Fibroblast of upper back skin (primary cell): ENCODE measurements at regions not wholly inside any gene's neighbourhood (a gene's known extent, or its start where the extent isn't known, plus 50 kb on each side); places are given as distances from the start of the nearest gene placed in this dataset.
"Not testable (repeated sequence)": the region's sequence is repeated elsewhere in the genome, so short reads cannot be mapped to it uniquely, and the experiment has no call there.

ENCODE experiments used
- DNase-seq: peaks from one replicate; pipeline ENCODE4 v3.0.0-alpha.2; 2013

DNA sequence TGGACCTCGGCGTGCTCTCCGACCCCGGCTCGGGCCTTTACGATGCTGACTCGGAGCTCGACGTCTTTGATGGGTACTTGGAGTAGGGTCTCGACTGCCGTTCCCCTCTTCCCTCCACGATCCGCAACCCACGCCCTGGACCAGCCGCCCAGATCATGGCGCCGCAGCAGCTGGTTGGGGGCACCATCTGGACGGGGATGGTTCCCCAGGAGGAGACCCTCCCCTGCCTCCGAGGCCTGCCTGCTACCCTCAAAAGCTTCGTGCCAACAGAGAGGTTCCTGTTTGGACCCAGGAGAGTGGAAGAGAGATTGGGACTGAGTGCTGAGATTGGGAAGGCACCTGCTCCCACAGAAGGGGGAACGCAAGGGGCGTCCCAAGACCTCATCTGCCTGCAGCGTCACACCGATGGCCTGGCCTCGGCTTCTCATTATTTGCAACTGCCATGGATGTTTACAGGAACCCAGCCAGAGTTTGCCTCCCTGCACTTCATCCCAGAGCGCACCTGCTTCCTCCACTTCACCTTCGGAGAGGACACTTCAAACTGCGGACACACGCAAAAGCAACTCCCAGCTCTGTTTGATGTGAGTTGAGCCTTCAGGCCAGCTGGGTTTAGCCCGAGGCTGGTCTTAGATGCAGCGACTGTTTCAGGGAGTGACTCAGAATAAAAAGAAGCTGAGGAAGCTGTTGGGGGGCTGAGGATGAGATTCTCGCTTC is 58.9 kb downstream of the GOLGA6L7 start:
- not testable (repeated sequence) for DNase-seq

DNA sequence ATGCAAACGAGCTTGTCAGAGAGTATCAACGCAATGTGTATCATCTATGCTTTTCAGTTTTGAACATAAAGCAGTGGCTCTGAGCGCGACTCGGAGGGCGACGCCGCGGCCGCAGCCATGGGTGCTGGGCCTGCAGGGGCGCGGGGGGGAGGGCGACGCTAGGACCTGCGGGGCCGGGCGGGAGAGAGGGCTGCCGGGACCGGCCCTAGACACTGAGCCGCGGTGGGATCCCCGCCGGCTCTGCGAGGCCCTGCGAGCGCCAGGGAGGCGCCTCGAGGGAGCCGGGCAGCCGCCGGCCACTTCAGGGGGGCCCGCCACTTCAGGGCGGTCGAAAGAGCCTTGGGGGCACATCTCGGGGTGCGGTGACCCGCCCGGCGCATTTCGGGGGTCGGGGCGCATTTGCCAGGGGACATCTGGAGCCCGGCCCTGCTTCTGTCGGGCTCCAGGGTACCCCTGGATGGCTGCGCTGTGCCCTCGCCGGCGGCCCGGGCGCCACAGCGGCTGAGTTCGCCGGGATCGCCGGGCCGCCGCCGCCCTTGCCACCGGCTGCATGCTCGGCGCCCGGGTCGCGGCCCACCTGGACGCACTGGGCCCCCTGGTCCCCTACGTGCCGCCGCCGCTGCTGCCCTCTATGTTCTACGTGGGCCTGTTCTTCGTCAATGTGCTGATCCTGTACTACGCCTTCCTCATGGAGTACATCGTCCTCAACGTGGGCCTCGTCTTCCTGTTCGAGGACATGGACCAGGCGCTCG is 59.6 kb downstream of the GOLGA6L7 start:
- DNase-seq, result not testable (repeated sequence)

DNA sequence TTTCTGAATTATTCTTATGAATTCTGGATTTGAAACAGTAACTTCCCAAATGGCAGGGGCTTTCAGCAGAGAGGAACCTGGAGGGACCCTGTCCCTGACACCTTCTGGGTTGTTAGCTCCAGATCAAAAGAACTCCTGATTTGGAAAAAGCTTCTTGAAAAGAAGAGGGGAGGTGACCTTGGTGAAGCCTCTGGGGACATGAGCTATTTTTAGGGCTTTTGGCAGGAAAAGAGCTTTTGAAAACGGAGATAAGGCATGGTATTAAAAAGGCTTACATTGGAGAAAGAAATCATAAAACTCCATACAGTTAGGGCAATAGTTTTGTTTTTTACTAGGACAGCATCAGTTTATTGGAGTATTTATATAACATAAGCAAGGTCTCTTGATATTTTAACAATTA is 60.3 kb downstream of the GOLGA6L7 start:
- DNase-seq, result not testable (repeated sequence)

DNA sequence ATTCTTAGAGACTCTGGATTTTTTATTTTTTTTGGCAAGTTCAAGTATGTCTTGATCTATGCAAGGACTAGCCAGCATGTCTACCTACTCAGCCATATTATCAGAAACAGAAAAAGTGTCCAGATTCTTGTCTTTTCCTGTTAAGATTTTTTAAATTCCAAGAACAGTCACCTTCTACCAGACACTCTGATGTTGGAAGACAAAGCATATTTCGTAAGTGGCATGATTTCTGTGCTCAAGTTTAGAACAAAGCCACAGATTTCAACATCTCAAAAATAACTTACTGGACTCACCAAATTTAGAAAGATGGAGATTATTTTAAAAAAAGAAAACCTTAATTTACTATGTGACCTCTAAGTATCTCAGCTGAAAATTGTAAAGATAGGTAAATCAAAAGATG is 61.9 kb downstream of the GOLGA6L7 start:
- DNase-seq, result peak; percentile 72

DNA sequence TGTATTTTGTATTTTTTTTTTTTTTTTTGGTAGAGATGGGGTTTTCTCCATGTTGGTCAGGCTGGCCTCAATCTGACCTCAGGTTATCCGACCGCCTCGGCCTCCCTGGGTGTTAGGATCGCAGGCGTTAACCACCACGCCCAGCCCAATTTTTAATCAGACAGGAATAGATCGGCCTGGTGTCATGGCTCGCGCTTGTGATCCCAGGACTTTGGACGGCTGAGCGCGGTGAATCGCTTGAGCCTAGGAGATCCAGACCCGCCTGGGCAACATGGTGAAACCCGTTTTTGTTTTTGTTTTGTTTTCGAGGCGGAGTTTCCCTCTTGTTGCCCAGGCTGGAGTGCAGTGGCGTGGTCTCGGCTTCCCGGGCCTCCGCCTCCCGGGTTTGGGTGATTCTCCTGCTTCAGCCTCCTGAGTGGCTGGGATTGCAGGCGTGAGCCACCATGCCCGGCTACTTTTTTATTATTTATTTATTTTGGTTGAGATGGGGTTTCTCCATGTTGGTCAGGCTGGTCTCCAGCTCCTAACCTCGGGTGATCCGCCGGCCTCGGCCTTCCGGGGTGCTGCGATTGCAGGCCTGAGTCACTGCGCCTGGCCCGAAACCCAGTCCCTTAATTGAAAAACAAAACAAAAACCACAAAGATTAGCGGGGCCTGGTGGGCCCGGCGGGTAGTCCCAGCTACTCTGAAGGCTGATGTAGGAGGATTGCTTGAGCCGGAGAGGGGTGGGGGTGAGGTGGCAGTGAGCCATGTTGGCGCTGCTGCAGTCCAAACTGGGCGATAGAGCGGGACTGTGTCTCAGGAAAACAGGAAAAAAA is 63.9 kb downstream of the GOLGA6L7 start:
- not testable (repeated sequence) for DNase-seq

DNA sequence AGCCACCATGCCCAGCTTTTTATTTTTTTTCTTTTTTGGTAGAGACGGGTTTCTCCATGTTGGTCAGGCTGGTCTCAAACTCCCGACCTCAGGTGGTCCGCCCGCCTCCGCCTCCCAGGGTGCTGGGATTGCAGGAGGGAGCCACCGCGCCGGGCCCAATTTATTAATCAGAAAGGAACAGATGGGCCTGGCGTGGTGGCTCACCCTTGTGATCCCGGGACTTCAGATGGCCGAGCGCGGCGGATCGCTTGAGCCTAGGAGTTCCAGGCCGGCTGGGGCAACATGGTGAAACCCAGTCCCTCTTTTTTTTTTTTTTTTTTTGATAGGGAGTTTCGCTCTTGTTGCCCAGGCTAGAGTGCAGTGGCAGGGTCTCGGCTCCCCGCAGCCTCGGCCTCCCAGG is 64.6 kb downstream of the GOLGA6L7 start:
- no peak for DNase-seq

DNA sequence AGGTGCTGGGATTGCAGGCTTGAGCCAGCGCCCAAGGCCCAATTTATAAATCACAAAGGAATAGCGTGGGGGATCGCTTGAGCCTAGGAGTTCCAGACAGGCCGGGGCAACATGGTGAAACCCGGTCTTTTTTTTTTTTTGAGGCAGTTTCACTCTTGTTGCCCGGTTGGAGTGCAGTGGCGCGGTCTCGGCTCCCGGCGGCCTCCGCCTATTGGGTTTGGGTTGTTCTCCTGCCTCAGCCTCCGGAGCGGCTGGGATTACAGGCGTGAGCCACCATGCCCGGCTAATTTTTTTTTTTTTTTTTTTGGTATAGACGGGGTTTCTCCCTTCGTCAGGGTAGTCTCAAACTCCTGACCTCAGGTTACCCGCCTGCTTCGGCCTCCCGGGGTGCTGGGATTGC is 65.0 kb downstream of the GOLGA6L7 start:
- no peak for DNase-seq

DNA sequence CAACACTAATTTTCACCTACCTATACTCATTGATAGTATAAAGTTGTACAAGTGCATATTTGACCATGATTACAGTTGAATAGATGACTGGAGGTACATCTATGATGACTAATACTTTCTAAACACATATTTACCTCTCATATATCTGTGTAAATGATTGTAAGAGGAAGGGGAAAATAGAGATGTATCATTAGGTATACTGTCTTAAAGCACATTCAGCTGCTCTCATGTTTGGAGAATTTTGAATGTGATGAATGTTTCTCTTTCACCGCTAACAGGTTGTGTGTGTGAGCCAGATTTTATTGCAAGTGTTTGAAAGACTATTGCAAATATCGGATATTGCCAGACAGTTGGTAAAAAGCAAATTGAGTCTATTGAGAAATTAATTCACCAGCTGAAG is 66.2 kb upstream of the GOLGA8M start:
- DNase-seq, result not testable (repeated sequence)

DNA sequence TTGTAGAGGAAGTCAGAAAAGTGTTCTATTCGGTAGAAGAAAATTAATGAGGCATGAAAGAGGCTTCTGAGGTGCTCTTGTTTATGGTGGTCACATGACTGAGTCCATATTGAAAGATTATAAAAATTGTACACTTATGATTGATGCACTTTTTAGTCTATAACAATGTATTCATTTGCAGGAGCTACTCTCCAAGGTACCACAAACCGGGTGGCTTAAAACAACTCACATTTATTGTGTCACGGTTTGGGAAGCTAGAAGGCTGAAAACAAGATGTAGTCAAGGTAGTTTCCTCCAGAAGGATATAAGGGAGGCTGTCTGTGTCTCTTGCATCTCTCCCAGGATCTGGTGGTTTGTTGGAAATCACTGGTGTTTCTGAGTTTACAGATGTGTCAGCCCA is 60.6 kb upstream of the GOLGA8M start:
- DNase-seq, result not testable (repeated sequence)
